22Rv1 (cell line): ENCODE measurements at regions not wholly inside any gene's neighbourhood (a gene's known extent, or its start where the extent isn't known, plus 50 kb on each side); places are given as distances from the start of the nearest gene placed in this dataset.

Experiments
- CTCF ChIP-seq: fragments of 450-650 bp; IDR thresholded peaks from 2 replicates; pipeline ENCODE4 v1.5.1; 2017; ENCODE audit warnings: mild to moderate bottlenecking
- ZFX ChIP-seq: fragments of 450-650 bp; IDR thresholded peaks from 2 replicates; pipeline ENCODE4 v1.6.1; 2017; ENCODE audit warnings: antibody characterized with exemption, borderline replicate concordance

DNA sequence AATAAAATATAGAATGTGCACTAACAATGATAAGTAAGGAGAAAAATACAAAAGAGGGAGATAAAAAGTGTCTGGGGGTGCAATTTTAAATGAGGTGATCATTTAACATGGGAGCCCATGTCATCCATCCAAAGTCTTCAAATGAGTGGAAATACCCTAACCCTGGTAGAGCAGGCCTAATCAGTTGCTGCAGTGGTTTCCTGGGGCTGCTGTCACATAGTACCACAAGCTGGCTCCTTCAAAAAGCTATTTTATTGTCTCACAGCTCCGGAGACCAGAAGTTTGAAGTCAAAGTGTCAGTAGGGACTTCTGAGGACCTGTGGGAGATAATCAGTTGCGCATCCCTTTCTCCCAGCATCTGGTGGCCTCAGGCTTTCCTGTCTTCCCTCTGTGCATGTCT lies 717.9 kb downstream of the DIAPH3 start:
- no peak for TF ChIP-seq CTCF
- no peak for TF ChIP-seq ZFX
